Stimulated activated CD8-positive, alpha-beta memory T cell treated with anti-CD3 and anti-CD28 coated beads, Interleukin-2, amount 100 ng/mL, for 48 hours (primary cell): ENCODE measurements at regions not wholly inside any gene's neighbourhood (a gene's known extent, or its start where the extent isn't known, plus 50 kb on each side); places are given as distances from the start of the nearest gene placed in this dataset.
"Not testable (repeated sequence)": the region's sequence is repeated elsewhere in the genome, so short reads cannot be mapped to it uniquely, and the experiment has no call there.

Experiments used
- DNase-seq, 2 donors: peaks; one replicate each; pipeline ENCODE4 v3.0.0-alpha.2; 2020; ENCODE audit warnings: low read depth in 2 of 2

DNA sequence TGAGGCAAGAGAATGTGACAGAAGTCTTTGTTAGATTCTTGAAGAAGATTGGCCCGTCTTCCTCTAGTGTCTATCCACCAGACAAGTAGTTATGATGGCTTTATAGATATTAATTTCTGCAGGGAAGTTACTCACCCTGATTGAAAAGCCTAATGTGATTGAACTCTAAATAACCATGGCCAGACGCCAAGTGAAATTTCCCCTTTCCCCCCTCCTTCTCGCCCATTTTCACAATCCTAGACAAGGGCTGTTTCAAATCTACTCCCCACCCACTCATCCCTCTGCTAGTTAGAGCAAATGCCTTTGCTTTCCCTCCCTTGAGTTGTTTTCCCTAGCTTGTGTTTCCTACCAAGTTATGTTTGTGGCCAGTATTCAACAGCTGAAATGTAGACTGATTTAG is 182.5 kb downstream of the TMEM167A start:
- no peak for DNase-seq

DNA sequence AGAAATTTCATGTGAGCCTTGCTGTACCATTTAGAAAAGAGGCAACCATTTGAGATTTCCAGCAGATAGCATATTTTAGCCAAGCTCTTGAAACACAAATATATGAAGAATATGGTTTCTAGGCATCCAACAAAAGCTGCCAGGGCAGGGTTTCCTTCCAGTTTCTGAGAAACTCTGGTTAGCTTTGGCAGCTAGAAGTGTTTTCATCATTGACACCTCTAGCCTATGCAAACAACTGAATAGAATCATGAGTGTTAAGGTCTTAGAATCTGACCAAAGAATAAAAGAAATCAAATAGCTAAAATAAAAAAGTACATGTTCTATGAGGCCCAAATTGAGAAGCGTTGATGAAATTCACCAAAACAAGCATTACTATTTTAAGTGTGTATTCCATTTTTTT is 188.1 kb downstream of the TMEM167A start:
- DNase-seq = no peak

DNA sequence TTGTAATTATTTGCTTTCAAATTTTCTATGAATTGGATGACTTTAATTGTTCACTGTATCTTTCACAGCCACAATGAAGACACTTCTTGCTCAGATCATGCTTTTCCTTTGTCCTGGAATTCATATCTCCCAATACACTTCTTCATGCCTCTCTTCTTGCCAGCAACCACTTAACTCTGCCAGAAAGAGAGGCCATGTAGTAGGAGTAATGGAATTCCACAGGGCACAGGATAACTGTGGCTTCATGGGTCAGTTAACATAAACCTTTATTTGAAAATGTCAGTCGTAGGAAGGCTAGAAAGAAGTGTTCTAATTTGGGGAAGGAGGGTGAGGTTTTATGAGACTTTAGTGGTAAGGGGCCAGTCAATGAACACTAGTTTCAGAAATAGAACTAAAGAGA is 190.3 kb downstream of the TMEM167A start:
- DNase-seq = no peak

DNA sequence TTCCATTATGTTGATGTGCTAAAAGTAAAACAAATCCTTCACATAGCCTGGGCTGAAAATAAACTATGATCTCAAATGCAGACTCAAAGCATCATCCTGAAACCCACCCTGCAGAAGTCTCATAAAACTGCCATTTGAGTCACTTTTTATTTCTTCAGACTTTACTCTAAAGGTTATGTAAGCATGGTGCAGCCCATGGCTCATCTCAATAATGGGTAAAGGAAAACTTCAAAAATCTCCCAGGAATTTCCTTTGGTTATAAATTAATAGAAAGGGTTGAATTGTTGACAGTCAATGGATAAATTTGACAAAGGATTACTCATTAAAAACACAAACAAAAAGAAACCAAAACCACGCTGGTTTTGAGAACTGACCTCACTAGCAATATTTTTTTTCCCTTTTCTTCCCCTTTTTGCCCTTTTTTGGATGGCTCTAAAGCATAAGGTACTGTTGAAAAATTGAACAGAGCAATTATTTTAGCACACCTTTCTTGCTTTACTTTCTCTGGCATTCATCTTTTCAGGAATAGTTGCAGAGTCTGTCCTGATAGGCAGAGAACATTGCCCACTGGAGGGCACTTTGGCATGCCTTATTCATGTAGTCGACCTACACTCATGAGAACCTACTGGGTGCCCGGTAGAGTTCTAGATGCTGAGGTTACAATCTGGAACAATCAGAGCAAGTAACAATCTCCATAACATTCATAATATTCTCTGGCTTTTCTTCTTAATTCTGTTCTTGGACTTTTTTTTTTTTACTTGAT is 191.4 kb downstream of the TMEM167A start:
- DNase-seq = no peak

DNA sequence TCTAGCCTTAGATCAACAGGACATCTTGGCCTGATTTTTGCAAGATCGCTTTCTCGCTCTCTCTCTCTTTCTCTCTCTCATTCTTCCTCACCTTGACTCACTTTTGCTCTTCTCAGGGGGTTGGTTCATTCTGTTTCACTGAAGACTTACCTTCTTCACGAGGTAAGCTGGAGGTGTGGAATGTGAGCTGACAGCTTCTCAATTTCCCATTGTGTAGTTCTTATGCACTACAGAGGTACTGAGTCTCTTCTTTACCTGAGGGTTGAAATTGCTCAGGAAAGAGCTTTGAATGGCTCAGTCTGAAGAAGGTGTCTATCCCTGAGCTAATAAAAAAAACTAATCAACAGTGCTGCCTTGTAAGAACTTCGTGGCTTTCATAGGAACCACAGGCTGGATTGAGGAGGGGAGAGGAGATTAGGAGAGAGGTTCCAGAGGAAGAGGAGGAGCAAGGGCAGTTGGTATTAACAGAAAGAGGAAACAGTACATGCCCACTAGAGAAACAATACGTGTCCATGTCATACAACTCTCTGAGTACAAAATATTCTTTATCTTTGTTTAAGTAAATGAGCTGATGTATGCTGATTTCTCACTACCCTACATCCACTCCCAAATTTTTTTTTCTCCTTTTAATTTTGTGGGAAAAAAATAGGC is 192.2 kb downstream of the TMEM167A start:
- no peak for DNase-seq

DNA sequence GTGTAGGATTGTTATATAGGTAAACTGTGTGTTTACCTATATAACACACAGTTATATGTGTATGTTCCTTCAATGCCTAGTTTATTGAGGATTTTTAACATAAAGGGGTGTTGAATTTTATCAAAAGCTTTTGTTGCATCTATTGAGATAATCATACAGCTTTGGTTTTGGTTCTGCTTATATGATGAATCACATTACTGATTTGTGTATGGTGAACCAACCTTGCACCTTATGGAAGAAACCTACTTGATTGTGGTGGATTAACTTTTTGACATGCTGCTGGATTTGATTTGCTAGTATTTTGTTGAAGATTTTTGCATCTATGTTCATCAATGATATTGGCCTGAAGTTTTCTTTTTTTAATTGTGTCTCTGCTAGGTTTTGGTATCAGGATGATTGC is 194.9 kb downstream of the TMEM167A start:
- no peak for DNase-seq

DNA sequence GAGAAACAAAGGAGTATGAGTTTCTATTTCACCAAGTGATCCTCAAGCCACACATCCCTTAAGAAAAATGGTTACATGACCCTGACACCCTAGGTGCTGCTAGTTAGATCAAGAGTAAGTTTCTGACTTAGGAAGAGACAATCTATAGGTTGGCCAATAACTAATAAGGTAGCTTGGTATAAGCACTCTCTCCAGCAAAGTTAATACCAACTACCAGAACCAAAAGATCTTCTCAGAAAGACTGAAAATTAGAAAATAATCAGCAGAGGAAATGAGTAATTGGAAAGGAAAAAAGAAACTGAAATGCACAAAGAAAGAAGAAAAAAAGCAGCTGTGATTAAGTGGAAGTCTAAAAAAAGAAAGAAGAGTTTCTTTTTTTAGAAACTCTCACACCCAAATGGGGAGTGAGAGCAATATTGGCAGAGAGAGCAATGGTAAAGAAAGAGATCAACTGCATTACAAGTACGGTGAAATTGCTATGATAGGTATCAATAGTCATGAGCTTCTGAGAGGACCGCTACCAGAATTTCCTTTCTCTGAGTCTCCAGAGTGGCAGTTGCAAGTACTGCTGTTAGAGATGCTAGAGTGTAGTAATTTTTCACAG is 195.5 kb downstream of the TMEM167A start:
- no peak for DNase-seq

DNA sequence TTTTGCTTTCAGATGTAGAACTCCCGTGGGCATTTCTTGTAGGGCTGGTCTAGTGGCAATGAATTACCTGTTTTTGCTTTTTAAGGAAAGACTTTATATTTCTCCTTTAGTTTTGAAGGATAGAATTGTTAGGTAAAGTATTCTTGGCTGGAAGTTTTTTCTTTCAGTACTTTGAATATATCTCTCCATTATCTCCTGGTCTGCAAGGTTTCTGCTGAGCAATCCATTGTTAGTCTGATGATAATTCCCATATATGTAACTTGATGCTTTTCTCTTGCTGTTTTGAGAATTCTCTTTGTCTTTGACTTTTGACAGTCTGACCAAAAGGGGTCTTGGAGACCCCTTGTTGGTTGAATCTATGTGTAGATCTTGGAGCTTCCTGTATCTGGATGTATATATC is 198.1 kb downstream of the TMEM167A start:
- no peak for DNase-seq

DNA sequence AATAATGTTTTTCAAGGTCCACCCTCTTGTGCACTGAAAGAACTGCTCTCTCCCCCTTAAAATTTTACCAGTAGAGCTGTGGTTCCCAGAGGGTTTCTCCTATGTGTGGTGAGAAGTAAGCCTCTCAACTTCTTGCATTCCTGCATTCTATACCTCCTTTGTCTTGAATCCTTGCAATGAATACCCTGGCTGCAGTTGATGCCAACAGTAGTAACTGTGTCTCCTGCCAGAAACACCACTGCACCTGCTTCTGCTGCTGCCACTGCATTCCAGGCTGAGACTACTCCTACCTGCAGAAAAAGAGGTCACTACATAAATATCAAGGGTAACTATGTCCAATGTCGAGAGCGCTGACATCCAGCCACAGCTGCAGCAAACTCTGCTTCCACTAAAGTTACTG is 203.7 kb downstream of the TMEM167A start:
- DNase-seq = no peak

DNA sequence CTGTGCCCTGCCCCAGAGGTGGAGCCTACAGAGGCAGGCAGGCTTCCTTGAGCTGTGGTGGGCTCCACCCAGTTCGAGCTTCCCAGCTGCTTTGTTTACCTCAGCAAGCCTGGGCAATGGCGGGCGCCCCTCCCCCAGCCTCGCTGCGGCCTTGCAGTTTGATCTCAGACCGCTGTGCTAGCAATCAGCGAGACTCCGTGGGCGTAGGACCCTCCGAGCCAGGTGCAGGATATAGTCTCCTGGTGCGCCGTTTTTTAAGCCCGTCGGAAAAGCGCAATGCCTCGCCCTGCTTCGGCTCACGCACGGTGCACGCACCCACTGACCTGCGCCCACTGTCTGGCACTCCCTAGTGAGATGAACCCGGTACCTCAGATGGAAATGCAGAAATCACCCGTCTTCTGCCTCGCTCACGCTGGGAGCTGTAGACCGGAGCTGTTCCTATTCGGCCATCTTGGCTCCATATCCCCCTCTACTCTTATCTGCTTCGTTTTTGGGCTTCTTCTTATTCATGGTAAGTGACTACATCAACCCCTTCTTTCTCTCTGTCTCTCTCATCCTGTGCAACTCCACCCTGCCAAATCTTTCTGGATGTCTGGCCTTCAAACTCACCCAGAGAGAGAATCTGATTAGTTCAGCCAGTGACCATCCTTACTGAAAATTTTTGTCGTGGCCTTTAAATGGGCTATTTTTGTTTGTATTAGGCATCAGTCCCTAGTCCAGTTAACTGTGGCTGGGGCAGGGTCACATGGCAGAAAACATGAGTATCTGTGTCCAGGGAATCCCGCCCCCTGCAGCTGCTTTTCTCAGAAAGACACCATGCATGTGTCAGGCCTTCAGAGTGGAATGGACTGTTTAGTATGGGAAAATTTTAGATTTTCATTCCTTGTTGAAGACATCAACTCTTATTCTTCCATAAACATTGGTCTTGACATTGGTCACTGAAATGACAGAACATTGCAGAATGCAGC is 204.6 kb downstream of the TMEM167A start:
- DNase-seq = not testable (repeated sequence)

DNA sequence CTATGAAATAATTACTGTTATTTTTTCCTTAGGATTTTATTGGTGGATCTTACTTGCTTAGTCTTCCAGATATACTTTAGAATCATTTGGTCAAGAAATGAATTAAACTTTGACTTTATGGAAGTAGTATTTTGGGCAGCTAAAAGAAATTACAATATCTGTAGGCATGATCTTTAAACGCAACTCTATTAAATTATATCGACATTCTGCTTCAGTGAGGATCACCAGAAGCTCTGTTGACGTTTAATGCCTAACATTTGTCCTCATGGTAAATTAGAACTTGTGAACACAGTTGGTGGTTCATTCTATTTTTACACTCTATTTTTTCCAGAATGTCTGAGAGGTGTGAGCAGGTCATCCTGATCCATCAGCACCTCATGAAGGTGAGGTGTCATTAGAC is 211.6 kb downstream of the TMEM167A start:
- DNase-seq = no peak

DNA sequence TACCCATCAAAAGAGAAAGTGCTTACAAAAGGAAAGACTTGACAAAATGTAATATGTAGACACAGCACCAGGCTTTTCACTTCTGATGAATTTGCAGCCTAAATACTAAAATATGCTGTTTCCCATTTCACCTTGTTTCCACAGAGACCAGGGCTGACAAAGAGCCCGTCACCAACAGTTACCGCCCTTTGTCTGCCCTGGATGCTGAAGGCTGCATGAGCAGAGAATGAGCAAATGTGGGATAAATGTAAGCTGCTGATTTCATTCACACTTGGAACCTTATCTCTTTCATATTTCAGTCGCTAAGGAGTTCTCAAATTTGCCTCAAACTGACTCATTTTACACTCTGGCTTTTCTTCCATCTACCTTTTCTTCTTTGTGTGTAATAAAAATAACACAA is 213.9 kb downstream of the TMEM167A start:
- DNase-seq = no peak

DNA sequence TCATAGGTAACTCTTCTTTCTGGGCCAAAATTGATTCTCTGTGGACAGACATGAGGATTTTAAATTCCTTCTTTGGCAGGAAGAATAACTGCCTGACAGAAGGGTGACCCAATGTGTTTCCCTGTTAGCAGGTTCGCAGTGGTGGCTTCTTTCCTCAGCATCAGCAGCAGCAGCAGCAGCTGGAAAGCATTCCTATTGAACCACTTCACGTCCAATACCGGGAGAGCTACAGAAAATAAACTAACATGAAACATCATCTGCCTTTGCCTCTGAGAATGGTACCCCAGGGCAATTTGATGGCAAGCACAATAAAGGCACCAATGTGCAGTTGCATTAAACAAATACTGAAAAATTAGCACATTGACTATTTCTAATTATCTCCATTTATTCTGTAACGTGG is 214.5 kb downstream of the TMEM167A start:
- DNase-seq = no peak

DNA sequence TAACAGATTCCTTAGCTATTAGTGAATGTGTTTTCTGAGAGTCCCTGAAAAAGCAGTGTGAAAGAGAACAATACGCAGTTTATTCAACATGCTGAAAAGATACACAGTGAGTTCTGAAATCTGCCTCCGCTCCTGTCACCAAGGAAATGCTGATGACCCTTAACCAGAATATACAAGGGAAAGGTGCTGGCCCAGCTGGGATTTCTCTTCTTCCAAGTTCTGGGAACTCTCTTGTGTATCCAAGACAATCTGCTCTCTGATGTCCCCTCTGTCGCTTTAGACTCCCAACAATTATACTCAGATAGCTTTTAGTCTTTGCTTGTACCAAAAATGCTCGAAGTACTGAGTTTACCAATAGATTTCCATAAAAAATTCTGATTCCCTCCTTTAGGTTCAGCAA is 214.9 kb downstream of the TMEM167A start:
- DNase-seq = no peak

DNA sequence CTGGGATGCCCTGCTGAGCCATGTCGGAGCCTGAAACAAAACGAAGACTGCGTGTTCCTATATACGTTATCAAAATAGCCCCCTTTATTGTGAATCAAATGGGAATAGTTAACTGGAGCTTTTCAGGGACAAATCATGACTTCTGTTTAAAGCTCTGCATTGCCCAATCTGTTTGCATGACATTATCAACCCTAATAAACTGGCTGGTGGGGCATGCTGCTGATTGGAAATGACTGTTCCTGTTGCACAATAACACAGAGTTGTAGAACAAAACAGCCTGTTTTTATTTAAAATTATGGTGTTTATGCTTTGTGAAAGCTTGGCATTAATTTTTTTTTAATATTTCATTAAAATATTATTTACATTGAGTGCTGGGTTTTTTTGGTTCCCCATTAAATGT is 215.5 kb downstream of the TMEM167A start:
- DNase-seq = no peak

DNA sequence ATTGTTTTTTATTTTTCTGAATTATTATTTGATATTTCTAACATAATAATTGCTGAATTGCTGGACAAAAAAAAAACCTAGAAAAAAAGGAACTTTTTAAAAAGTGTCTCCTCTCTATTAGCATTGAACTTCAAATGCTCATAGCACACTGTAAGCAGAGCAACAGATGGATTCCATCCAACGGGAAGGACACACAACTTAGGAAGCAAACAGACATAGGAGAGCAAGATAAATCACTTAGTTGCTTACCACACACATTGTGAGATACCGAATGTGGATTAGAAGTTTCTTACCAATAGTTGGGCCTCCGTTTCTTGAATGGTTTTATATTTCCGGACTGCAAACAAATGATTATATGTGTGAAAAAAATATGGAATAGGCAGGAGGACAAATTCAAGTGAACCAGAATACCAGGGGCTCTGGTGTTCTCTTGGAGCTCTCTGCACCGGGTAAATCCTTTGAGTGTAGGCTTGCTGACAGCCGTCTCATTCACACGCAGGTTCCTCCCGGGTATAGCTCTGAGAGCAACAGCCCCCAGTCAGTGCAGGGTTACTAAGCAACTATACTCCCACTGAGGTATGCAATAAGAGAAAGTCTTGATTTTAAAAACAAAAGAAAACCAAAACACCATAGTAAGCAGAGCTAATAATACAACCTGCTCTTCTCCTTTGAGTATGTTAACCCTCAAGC is 217.6 kb downstream of the TMEM167A start:
- DNase-seq = no peak

DNA sequence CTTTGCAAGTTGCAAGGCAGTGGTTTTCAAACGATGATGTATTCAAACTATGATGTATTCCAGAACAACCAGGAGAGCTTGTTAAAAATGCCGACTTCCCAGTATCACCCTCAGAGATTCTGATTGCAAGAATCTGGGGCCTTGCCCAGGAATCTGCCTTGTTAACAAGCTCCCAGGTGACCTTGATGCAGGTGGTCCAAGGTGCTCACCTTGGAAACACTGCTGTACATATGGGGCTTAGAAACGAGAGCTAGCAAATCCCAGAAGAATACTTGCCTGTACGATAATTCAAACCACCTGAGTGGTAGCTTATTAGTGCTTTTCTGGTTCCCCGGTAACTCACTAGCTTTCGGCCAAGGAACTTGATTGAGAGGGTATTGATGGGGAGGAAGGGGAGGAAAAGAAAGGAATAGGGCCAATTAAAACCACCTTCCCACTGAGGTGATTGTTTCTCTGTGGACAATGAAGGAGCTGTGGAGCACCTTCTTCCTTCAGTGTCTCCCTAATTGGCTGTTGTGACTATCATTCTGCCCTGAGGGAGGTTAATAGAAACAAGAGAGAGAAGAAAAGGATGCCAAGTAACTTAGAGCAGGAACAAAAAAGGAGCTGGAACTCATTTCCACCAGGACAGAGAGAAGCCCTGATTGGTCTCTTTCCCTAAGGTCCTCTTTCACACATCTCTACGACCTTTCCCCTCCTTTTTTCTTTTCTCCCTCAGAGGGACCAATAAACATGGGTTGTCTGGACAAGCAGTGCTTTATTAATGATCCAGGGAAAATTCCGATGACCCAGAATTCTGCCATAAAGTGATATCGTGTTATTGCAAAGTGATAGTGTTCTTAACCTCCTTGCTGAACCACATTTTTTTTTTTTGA is 218.8 kb downstream of the TMEM167A start:
- no peak for DNase-seq

DNA sequence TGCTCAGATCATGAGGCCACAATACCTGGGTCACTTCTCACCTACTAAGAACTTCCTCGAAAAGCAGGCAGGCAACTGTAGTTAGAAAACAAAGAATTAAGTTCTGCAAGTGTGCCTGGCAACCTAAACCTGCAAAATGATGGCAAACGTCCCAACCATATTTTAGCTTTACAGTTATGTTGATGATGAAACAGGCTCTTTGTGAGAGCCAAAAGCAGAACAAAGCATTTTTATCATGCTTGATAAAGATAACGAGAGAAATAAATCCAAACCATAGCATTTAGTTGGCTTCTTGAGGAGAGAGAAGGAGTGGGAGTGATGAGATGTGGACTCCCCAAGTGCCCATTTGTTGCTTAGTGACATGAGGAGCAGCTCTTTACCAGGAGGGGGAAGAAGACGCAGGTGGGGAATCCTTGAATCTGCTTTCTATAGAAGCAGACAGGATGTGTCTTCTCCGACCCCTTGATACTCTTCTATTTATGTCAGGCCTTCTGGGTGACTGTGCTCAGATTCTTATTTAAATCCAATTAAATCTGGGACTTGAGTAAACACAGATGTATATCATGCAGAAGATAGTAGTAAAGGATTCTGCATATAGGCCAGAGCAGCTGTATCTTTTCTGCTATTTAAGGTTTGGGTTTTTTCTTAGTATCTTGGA is 221.2 kb downstream of the TMEM167A start:
- no peak for DNase-seq

DNA sequence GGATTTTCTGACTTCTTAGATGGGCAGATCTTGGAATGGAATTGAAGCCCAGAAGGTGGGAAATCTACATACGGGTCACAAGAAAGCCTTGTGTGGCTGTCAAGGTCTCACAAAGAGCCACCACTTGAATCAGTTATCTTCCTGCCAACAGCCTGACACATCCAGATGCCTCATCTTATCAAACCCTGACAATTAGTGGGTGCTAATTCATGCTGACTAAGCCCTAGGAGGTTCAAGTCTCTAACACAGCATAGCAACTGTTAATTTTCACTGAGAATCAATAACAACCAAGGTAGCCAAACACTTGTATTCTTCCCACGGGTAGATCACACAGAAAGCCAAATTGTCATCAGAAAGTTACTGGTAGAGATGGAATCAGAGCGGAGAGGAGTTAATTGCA is 222.2 kb downstream of the TMEM167A start:
- no peak for DNase-seq

DNA sequence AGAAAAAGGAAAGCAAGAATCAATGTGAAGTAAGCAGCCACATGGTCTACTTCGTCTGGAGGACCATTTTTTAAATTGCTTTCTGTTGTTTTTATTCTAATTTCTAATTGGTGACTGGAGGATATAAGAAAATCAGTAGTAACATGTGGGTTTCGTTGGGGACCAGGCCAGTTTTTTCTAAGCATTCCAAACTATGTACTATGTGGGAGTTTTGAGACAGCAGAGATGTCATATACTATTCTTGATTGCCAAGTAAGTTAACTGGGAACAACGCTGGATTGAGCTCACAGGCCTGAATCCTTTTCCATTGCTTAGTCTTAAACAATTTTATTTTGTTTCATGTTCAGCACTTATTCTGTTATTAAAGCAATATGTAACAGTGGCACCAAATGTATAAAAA is 225.7 kb downstream of the TMEM167A start:
- no peak for DNase-seq
